ENCODE measurements at regions not wholly inside any gene's neighbourhood (a gene's known extent, or its start where the extent isn't known, plus 50 kb on each side); places are given as distances from the start of the nearest gene placed in this dataset.

DNA sequence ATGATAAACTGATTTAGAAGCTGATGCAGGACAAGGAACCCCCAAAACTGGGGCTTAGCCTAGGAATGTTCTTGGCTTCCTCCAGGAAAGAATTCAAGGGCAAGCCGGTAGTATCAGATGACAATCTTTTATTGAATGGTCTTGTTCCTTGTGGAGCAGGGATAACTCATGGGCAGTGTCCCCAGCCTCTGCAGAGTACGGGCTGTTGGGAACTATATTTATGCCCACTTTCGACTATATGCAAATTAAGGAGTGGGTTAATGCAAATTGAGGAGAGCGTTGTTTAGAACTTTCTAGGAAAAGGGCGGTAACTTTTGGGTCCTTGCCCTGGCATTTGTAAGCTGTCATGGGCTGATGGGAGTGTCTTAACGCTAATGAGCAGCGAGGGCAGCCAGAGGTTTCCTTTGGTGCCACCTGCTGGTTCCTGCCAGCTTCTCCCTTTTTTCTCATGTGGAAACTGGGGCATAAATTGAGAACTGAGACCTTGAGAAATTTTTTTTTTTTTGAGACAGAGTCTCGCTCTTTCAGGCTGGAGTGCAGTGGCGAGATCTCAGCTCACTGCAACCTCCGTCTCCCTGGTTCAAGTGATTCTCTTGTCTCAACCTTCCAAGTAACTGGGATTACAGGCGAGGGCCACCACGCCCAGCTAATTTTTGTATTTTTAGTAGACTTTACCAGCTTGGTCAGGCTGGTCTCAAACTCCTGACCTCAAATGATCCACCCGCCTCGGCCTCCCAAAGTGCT, 79.4 kb upstream of the ABCC4 start:
- H3K36me3 ChIP-seq (ENCODE audit: insufficient read depth, insufficient read length, low read length): no peaks in the 10 kb centered on the region
- no peaks in the 10 kb centered on the region for H3K4me1 ChIP-seq (ENCODE audit: insufficient read depth, insufficient read length)
- no peaks in the 10 kb centered on the region for H3K27me3 ChIP-seq (ENCODE audit: insufficient read depth, insufficient read length)
- H3K4me3 ChIP-seq (ENCODE audit: insufficient read length, low read depth): no peak overlapping the region
- peak; percentile 72 for DNase-seq (ENCODE audit: low read depth, low spot score)
- no peak overlapping the region for H3K9ac ChIP-seq (ENCODE audit: insufficient read length, low read depth)
- no peak for TF ChIP-seq ZNF274 (IDR thresholded peaks at IDR 0.05; ENCODE audit: low read depth, low read length)
- no peak for TF ChIP-seq YY1 (IDR thresholded peaks at IDR 0.05; ENCODE audit: insufficient read depth, insufficient read length)
- TF ChIP-seq SUZ12 (IDR thresholded peaks at IDR 0.05; ENCODE audit: extremely low read depth, insufficient read depth, insufficient read length): no peak
- H3K9me3 ChIP-seq (ENCODE audit: insufficient read depth, low read length): no peaks in the 10 kb centered on the region

DNA sequence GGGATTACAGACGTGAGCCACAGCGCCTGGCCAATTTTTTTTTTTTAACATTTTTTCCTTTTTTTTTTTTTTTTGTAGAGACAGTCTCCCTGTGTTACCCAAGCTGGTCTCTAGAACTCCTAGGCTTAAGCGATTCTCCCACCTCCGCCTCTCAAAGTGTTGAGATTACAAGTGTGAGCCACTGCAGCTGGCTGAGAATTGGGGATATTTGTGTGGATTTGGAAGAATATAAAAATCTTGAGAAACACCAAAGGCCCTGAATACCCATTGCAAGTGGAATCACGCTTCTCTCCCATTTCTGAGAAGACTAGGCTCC, 79.9 kb upstream of the ABCC4 start:
- Histone ChIP-seq H3K4me3 (ENCODE audit: insufficient read length, low read depth) (no peak overlapping the region), H3K9ac (ENCODE audit: insufficient read length, low read depth) (no peak overlapping the region)
- TF ChIP-seq ZNF274 (IDR thresholded peaks at IDR 0.05; ENCODE audit: low read depth, low read length): no peak
- TF ChIP-seq SUZ12 (IDR thresholded peaks at IDR 0.05; ENCODE audit: extremely low read depth, insufficient read depth, insufficient read length): no peak
- TF ChIP-seq YY1 (IDR thresholded peaks at IDR 0.05; ENCODE audit: insufficient read depth, insufficient read length): no peak

DNA sequence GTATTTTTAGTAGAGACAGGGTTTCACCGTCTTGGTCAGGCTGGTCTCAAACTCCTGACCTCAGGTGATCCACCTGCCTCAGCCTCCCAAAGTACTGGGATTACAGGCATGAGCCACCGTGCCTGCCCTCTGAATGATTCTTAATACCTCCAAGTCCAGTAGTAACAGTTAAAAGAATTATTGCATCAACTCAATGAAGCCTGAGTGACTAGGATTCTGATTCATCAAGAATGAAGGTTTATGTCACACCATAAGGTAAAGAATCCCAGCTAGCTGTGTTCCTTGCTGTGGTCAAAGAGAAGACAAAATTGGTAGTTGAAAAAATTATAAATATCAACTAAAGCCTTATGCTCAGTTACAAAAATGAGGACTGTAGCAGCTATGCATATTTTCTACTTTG, 81.2 kb upstream of the ABCC4 start:
- H3K9me3 ChIP-seq (ENCODE audit: insufficient read depth, low read length): no peaks in the 10 kb centered on the region
- H3K9ac ChIP-seq (ENCODE audit: insufficient read length, low read depth): no peak overlapping the region
- H3K36me3 ChIP-seq (ENCODE audit: insufficient read depth, insufficient read length, low read length): no peaks in the 10 kb centered on the region
- no peak for DNase-seq (ENCODE audit: low read depth, low spot score)
- H3K4me3 ChIP-seq (ENCODE audit: insufficient read length, low read depth): no peak overlapping the region
- no peaks in the 10 kb centered on the region for H3K27me3 ChIP-seq (ENCODE audit: insufficient read depth, insufficient read length)
- H3K4me1 ChIP-seq (ENCODE audit: insufficient read depth, insufficient read length): no peaks in the 10 kb centered on the region
- TF ChIP-seq ZNF274 (IDR thresholded peaks at IDR 0.05; ENCODE audit: low read depth, low read length) (no peak), SUZ12 (IDR thresholded peaks at IDR 0.05; ENCODE audit: extremely low read depth, insufficient read depth, insufficient read length) (no peak), YY1 (IDR thresholded peaks at IDR 0.05; ENCODE audit: insufficient read depth, insufficient read length) (no peak)

More for the DNA sequence above, 79.9 kb upstream of the ABCC4 start:
- Histone ChIP-seq H3K4me1 (ENCODE audit: insufficient read depth, insufficient read length) (no peaks in the 10 kb centered on the region), H3K27me3 (ENCODE audit: insufficient read depth, insufficient read length) (no peaks in the 10 kb centered on the region), H3K9me3 (ENCODE audit: insufficient read depth, low read length) (no peaks in the 10 kb centered on the region), H3K36me3 (ENCODE audit: insufficient read depth, insufficient read length, low read length) (no peaks in the 10 kb centered on the region)
- DNase-seq (ENCODE audit: low read depth, low spot score): no peak

DNA sequence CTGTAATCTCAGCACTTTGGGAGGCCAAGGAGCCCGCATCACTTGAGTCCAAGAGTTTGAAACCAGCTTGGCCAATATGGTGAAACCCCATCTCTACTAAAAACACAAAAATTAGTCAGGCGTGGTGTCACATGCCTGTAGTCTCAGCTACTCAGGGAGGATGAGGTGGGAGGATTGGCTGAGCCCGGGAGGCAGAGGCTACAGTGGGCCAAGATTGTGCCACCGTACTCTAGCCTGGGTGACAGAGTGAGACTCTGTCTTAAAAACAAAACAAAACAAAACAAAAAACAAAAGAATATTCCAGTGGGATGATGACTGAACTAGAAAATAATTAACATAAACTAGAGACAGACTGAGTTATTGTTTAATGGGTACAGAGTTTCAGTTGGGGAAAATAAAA, 81.7 kb upstream of the ABCC4 start:
- no peaks in the 10 kb centered on the region for H3K36me3 ChIP-seq (ENCODE audit: insufficient read depth, insufficient read length, low read length)
- TF ChIP-seq YY1 (IDR thresholded peaks at IDR 0.05; ENCODE audit: insufficient read depth, insufficient read length) (no peak), ZNF274 (IDR thresholded peaks at IDR 0.05; ENCODE audit: low read depth, low read length) (no peak), SUZ12 (IDR thresholded peaks at IDR 0.05; ENCODE audit: extremely low read depth, insufficient read depth, insufficient read length) (no peak)
- no peaks in the 10 kb centered on the region for H3K27me3 ChIP-seq (ENCODE audit: insufficient read depth, insufficient read length)
- H3K4me1 ChIP-seq (ENCODE audit: insufficient read depth, insufficient read length): no peaks in the 10 kb centered on the region
- DNase-seq (ENCODE audit: low read depth, low spot score): no peak
- no peak overlapping the region for H3K9ac ChIP-seq (ENCODE audit: insufficient read length, low read depth)
- no peak overlapping the region for H3K4me3 ChIP-seq (ENCODE audit: insufficient read length, low read depth)
- H3K9me3 ChIP-seq (ENCODE audit: insufficient read depth, low read length): no peaks in the 10 kb centered on the region

DNA sequence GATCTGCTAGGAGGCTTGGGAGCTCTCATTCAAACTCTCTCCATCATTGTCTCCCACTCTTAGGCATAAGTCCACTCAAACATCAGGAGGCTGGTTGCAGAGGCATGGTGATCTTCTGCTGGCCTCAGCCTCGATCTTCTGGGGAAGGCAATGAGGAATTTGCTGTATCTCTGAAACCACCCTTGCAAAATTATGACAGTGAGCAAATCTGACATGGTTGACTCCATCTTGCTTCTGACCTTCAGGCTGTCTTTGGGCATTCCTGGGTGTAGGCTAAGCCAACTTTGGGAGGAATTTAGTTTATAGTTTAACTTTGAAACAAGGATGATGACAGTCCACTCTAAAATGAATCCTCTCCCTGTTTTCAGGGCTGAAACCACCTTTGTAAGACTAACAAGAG, 84.1 kb upstream of the ABCC4 start:
- TF ChIP-seq ZNF274 (IDR thresholded peaks at IDR 0.05; ENCODE audit: low read depth, low read length) (no peak), YY1 (IDR thresholded peaks at IDR 0.05; ENCODE audit: insufficient read depth, insufficient read length) (no peak), SUZ12 (IDR thresholded peaks at IDR 0.05; ENCODE audit: extremely low read depth, insufficient read depth, insufficient read length) (no peak)

DNA sequence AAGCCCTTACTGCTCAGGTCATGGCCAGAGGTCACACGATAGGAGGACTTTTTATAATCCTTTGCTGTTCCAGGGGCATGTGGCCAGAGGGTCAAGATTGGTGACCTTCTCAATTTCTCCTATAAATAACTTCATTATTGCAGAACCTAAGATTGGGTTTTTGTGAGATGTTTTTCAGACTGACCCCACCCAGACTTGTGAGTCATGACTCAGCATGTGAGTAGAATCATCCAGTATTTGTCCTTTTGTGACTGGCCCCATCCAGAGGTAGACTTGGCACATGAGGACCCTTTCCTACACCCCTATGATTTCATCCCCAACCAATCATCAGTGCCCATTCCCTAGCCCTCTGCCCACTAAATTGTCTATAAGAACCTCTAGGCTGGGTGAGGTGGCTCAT, 84.5 kb upstream of the ABCC4 start:
- Histone ChIP-seq H3K36me3 (ENCODE audit: insufficient read depth, insufficient read length, low read length) (no peaks in the 10 kb centered on the region), H3K27me3 (ENCODE audit: insufficient read depth, insufficient read length) (no peaks in the 10 kb centered on the region), H3K9me3 (ENCODE audit: insufficient read depth, low read length) (no peaks in the 10 kb centered on the region), H3K4me1 (ENCODE audit: insufficient read depth, insufficient read length) (no peaks in the 10 kb centered on the region), H3K4me3 (ENCODE audit: insufficient read length, low read depth) (no peak overlapping the region), H3K9ac (ENCODE audit: insufficient read length, low read depth) (no peak overlapping the region)
- DNase-seq (ENCODE audit: low read depth, low spot score): no peak
- TF ChIP-seq ZNF274 (IDR thresholded peaks at IDR 0.05; ENCODE audit: low read depth, low read length) (no peak), YY1 (IDR thresholded peaks at IDR 0.05; ENCODE audit: insufficient read depth, insufficient read length) (no peak), SUZ12 (IDR thresholded peaks at IDR 0.05; ENCODE audit: extremely low read depth, insufficient read depth, insufficient read length) (no peak)

More for the DNA sequence above, 84.1 kb upstream of the ABCC4 start:
- no peaks in the 10 kb centered on the region for H3K36me3 ChIP-seq (ENCODE audit: insufficient read depth, insufficient read length, low read length)
- H3K9ac ChIP-seq (ENCODE audit: insufficient read length, low read depth): no peak overlapping the region
- DNase-seq (ENCODE audit: low read depth, low spot score): no peak
- H3K27me3 ChIP-seq (ENCODE audit: insufficient read depth, insufficient read length): no peaks in the 10 kb centered on the region
- no peaks in the 10 kb centered on the region for H3K9me3 ChIP-seq (ENCODE audit: insufficient read depth, low read length)
- no peaks in the 10 kb centered on the region for H3K4me1 ChIP-seq (ENCODE audit: insufficient read depth, insufficient read length)
- no peak overlapping the region for H3K4me3 ChIP-seq (ENCODE audit: insufficient read length, low read depth)

DNA sequence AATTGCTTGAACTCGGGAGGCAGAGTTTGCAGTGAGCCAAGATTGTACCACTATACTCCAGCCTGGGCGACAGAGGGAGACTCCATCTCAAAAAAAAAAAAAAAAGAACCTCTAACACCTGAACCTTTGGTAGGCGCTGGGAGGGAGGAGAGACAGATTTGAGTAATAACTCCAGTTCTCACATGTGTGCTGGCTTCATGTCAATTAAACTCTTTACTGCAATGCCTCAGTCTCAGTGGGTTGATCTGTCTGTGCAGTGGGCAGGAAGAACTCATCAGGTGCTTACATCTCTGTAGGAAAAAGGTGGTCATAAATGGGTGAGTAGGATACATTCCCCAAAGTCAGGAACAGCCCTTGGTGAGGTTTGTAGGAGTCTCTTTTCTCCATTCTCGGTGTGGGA, 85.1 kb upstream of the ABCC4 start:
- Histone ChIP-seq H3K4me1 (ENCODE audit: insufficient read depth, insufficient read length) (no peaks in the 10 kb centered on the region), H3K4me3 (ENCODE audit: insufficient read length, low read depth) (no peak overlapping the region), H3K27me3 (ENCODE audit: insufficient read depth, insufficient read length) (no peaks in the 10 kb centered on the region), H3K9me3 (ENCODE audit: insufficient read depth, low read length) (no peaks in the 10 kb centered on the region), H3K36me3 (ENCODE audit: insufficient read depth, insufficient read length, low read length) (no peaks in the 10 kb centered on the region), H3K9ac (ENCODE audit: insufficient read length, low read depth) (no peak overlapping the region)
- no peak for TF ChIP-seq ZNF274 (IDR thresholded peaks at IDR 0.05; ENCODE audit: low read depth, low read length)
- no peak for TF ChIP-seq SUZ12 (IDR thresholded peaks at IDR 0.05; ENCODE audit: extremely low read depth, insufficient read depth, insufficient read length)
- TF ChIP-seq YY1 (IDR thresholded peaks at IDR 0.05; ENCODE audit: insufficient read depth, insufficient read length): no peak
- no peak for DNase-seq (ENCODE audit: low read depth, low spot score)

Measured in NT2/D1 (cell line).